GM19239 (cell line): ENCODE measurements at regions not wholly inside any gene's neighbourhood (a gene's known extent, or its start where the extent isn't known, plus 50 kb on each side); places are given as distances from the start of the nearest gene placed in this dataset.

Source experiments
- DNase-seq: peaks from one replicate; pipeline ENCODE4 v3.0.0; 2011; ENCODE audit warnings: low spot score; ENCODE audit not compliant: insufficient read length
- FAIRE-seq: peaks from 2 replicates; lab custom pipeline; 2011; peaks lifted over from hg19 to GRCh38; lab: Jason Lieb, UNC

GRCh38 chr1:79460773-79461436, 454.4 kb upstream of the ADGRL4 start:
- peak; percentile 28 for DNase-seq
- peak; percentile 85 for FAIRE-seq

GRCh38 chr1:79457562-79458224, 451.2 kb upstream of the ADGRL4 start:
- FAIRE-seq (no peak), DNase-seq (no peak)

- no peak for FAIRE-seq
- no peak for DNase-seq
Measured at GRCh38 chr1:79448426-79448825, 441.9 kb upstream of the ADGRL4 start.

GRCh38 chr1:79441238-79441637, 434.7 kb upstream of the ADGRL4 start:
- DNase-seq (no peak), FAIRE-seq (no peak)

- DNase-seq (no peak), FAIRE-seq (no peak)
Measured at GRCh38 chr1:79437540-79437939, 431.0 kb upstream of the ADGRL4 start.

- DNase-seq (no peak), FAIRE-seq (no peak)
Measured at GRCh38 chr1:79431340-79431739, 424.8 kb upstream of the ADGRL4 start.

GRCh38 chr1:79430437-79430836, 423.9 kb upstream of the ADGRL4 start:
- FAIRE-seq: no peak

GRCh38 chr1:79422726-79423125, 416.2 kb upstream of the ADGRL4 start:
- FAIRE-seq: no peak
- DNase-seq: no peak

More at GRCh38 chr1:79430437-79430836, 423.9 kb upstream of the ADGRL4 start:
- DNase-seq: no peak

GRCh38 chr1:79398501-79398900, 392.0 kb upstream of the ADGRL4 start:
- DNase-seq: no peak
- no peak for FAIRE-seq

- DNase-seq (no peak), FAIRE-seq (no peak)
Measured at GRCh38 chr1:79396901-79397300, 390.4 kb upstream of the ADGRL4 start.

GRCh38 chr1:79388694-79389361, 382.3 kb upstream of the ADGRL4 start:
- DNase-seq (no peak), FAIRE-seq (no peak)

- FAIRE-seq: no peak
Measured at GRCh38 chr1:79386730-79387129, 380.2 kb upstream of the ADGRL4 start.

GRCh38 chr1:79380078-79380477, 373.5 kb upstream of the ADGRL4 start:
- FAIRE-seq (no peak), DNase-seq (no peak)

More at GRCh38 chr1:79386730-79387129, 380.2 kb upstream of the ADGRL4 start:
- no peak for DNase-seq

GRCh38 chr1:79376106-79376505, 369.6 kb upstream of the ADGRL4 start:
- DNase-seq: no peak
- no peak for FAIRE-seq

- FAIRE-seq: no peak
Measured at GRCh38 chr1:79375352-79375751, 368.8 kb upstream of the ADGRL4 start.

GRCh38 chr1:79374397-79374796, 367.9 kb upstream of the ADGRL4 start:
- FAIRE-seq (no peak), DNase-seq (no peak)

More at GRCh38 chr1:79375352-79375751, 368.8 kb upstream of the ADGRL4 start:
- DNase-seq: no peak

GRCh38 chr1:79373481-79374125, 367.1 kb upstream of the ADGRL4 start:
- FAIRE-seq: no peak
- DNase-seq: no peak

- FAIRE-seq (no peak), DNase-seq (no peak)
Measured at GRCh38 chr1:79371802-79372201, 365.3 kb upstream of the ADGRL4 start.

GRCh38 chr1:79369091-79369490, 362.6 kb upstream of the ADGRL4 start:
- FAIRE-seq: no peak
- DNase-seq: no peak

- FAIRE-seq (no peak), DNase-seq (no peak)
Measured at GRCh38 chr1:79364896-79365295, 358.4 kb upstream of the ADGRL4 start.

- FAIRE-seq (no peak), DNase-seq (no peak)
Measured at GRCh38 chr1:79363430-79363829, 356.9 kb upstream of the ADGRL4 start.
